Duodenal mucosa (tissue), 2 donors: ENCODE measurements at regions not wholly inside any gene's neighbourhood (a gene's known extent, or its start where the extent isn't known, plus 50 kb on each side); places are given as distances from the start of the nearest gene placed in this dataset.
"Not testable (repeated sequence)": the region's sequence is repeated elsewhere in the genome, so short reads cannot be mapped to it uniquely, and the experiment has no call there.

ENCODE experiments used
- H3K27ac ChIP-seq: one replicate; pipeline ENCODE4 v1.7.0; 2013; ENCODE audit warnings: low read depth, low read length
- H3K27me3 ChIP-seq, 2 donors: one replicate each; pipeline ENCODE4 v1.7.0; 2013; ENCODE audit warnings: low read length in 2 of 2, control low read depth in 1 of 2; ENCODE audit not compliant: insufficient read depth in 2 of 2, control insufficient read depth in 1 of 2
- H3K36me3 ChIP-seq, 2 donors: one replicate each; pipeline ENCODE4 v1.7.0; 2013; ENCODE audit warnings: low read length in 2 of 2, control low read depth in 1 of 2; ENCODE audit not compliant: insufficient read depth in 2 of 2, control insufficient read depth in 1 of 2
- H3K4me1 ChIP-seq, 2 donors: one replicate each; pipeline ENCODE4 v1.7.0; 2013; ENCODE audit warnings: low read length in 2 of 2, control low read depth in 1 of 2; ENCODE audit not compliant: insufficient read depth in 2 of 2, control insufficient read depth in 1 of 2
- H3K4me3 ChIP-seq, 2 donors: one replicate each; pipeline ENCODE4 v1.7.0; 2013; ENCODE audit warnings: low read length in 2 of 2, low read depth in 1 of 2
- H3K9ac ChIP-seq, 2 donors: one replicate each; pipeline ENCODE4 v1.7.0; 2013; ENCODE audit warnings: low read length in 2 of 2, low read depth in 1 of 2
- H3K9me3 ChIP-seq, 2 donors: one replicate each; pipeline ENCODE4 v1.7.0; 2013; ENCODE audit warnings: low read length in 2 of 2, control low read depth in 1 of 2; ENCODE audit not compliant: control insufficient read depth in 1 of 2

GRCh38 chr14:71426001-71426400, 506.2 kb upstream of the RGS6 start:
- Histone ChIP-seq H3K4me3 (no peak overlapping the region), H3K36me3 (no peaks in the 10 kb centered on the region), H3K27ac (no peak overlapping the region), H3K27me3 (no peaks in the 10 kb centered on the region), H3K9ac (no peak overlapping the region), H3K4me1 (no peaks in the 10 kb centered on the region), H3K9me3 (peaks cover 3 to 7% of the 10 kb centered on the region in 2 donors)

GRCh38 chr14:71429902-71430301, 502.3 kb upstream of the RGS6 start:
- Histone ChIP-seq H3K9me3 (peaks cover 0 to 3% of the 10 kb centered on the region in 2 donors), H3K36me3 (no peaks in the 10 kb centered on the region), H3K4me1 (no peaks in the 10 kb centered on the region), H3K27ac (no peak overlapping the region), H3K27me3 (no peaks in the 10 kb centered on the region), H3K9ac (no peak overlapping the region), H3K4me3 (no peak overlapping the region)

DNA sequence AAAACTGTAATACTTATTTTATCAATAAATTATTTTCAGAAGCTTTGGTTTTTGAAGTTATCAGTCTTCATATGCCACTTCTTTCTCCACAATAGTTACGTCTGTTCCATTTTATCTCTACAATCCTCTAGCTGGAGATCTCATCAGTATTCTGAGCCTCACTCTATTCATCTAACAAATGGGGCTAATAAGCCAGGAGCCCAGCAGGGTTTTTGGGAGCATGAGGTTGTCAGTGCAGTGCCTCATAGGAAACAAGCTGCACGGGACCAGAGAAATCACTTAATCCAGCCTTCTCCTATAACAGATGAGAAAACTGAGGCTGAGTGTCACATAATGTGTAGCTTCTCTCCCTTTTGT, 501.9 kb upstream of the RGS6 start:
- no peak overlapping the region for H3K9ac ChIP-seq
- no peak overlapping the region for H3K27ac ChIP-seq
- no peaks in the 10 kb centered on the region for H3K27me3 ChIP-seq
- no peak overlapping the region for H3K4me3 ChIP-seq
- H3K9me3 ChIP-seq, result peaks cover 0 to 3% of the 10 kb centered on the region in 2 donors
- no peaks in the 10 kb centered on the region for H3K4me1 ChIP-seq
- H3K36me3 ChIP-seq, result no peaks in the 10 kb centered on the region

- Histone ChIP-seq H3K36me3 (no peaks in the 10 kb centered on the region), H3K9ac (no peak overlapping the region), H3K27ac (no peak overlapping the region), H3K4me3 (no peak overlapping the region), H3K4me1 (no peaks in the 10 kb centered on the region), H3K27me3 (no peaks in the 10 kb centered on the region), H3K9me3 (peaks cover 0 to 3% of the 10 kb centered on the region in 2 donors)
These were observed 501.4 kb upstream of the RGS6 start for GRCh38 chr14:71430678-71431376.

DNA sequence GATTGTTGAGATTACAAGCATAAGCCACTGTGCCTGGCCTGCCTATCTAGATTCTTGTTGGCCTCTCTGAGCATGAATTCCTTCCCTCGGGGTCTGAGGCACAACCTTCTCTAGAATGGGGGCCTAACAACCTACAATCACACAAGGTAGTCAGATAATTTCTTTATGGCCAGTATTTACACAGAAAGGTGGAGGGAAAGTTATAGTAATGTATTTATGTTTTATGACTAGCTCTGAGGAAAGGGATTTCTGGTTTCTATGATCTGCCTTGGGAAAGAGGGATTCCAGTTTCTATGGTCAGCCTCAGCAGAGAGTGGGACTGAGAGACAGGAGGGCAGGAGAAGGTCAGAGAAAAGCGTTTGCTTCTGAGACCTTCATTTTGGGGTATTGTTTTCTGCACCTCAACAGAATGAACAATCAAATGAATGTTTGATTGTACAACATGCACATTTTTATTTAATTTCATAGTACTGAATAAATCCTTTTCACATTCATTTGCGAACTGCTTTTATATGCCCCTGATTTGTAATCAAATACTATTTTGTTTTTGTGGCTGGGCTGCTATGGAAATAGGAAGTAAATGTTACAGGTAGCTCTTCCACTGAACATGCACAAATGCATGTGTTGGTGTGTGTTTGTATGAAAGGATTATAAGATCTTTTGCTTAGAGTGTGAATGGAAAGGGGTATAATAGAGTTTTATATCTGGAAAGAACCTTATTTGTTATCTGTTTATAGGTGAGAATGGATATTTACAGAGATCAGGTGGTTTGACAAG, 499.7 kb upstream of the RGS6 start:
- H3K4me3 ChIP-seq, result no peak overlapping the region
- H3K4me1 ChIP-seq, result no peaks in the 10 kb centered on the region

GRCh38 chr14:71433303-71433702, 498.9 kb upstream of the RGS6 start:
- no peaks in the 10 kb centered on the region for H3K4me1 ChIP-seq
- H3K9ac ChIP-seq, result no peak overlapping the region
- no peak overlapping the region for H3K27ac ChIP-seq
- no peaks in the 10 kb centered on the region for H3K27me3 ChIP-seq
- H3K4me3 ChIP-seq, result no peak overlapping the region
- no peaks in the 10 kb centered on the region for H3K9me3 ChIP-seq
- no peaks in the 10 kb centered on the region for H3K36me3 ChIP-seq

More for the DNA sequence above, 499.7 kb upstream of the RGS6 start:
- H3K27ac ChIP-seq, result no peak overlapping the region
- H3K9ac ChIP-seq, result no peak overlapping the region
- H3K9me3 ChIP-seq, result no peaks in the 10 kb centered on the region
- H3K36me3 ChIP-seq, result no peaks in the 10 kb centered on the region
- no peaks in the 10 kb centered on the region for H3K27me3 ChIP-seq

GRCh38 chr14:71435641-71436040, 496.6 kb upstream of the RGS6 start:
- H3K4me1 ChIP-seq, H3K9ac ChIP-seq, H3K9me3 ChIP-seq, H3K27ac ChIP-seq, H3K27me3 ChIP-seq, H3K36me3 ChIP-seq, H3K4me3 ChIP-seq: not testable (repeated sequence)

DNA sequence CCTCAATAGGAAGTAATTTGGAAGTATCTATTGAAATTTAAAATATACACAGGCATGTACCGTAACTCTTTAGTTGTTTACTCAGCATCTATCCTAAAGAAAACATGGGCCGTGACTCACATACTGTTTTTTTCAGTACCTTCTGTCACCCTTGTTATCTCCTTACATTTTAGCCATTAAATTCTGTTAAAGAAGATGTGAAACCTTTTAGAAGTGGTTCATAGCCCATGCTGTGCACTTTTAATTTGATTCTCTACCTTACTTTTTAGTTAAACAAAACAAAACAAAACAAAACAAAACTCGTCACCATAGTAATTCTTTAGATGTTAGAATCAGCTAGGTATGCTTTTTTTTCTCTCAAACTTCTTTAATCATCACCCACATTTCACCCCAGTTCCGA, 494.4 kb upstream of the RGS6 start:
- H3K9ac ChIP-seq, result no peak overlapping the region
- no peaks in the 10 kb centered on the region for H3K27me3 ChIP-seq
- no peak overlapping the region for H3K27ac ChIP-seq
- H3K9me3 ChIP-seq, result no peaks in the 10 kb centered on the region
- H3K4me1 ChIP-seq, result no peaks in the 10 kb centered on the region
- no peak overlapping the region for H3K4me3 ChIP-seq
- no peaks in the 10 kb centered on the region for H3K36me3 ChIP-seq

DNA sequence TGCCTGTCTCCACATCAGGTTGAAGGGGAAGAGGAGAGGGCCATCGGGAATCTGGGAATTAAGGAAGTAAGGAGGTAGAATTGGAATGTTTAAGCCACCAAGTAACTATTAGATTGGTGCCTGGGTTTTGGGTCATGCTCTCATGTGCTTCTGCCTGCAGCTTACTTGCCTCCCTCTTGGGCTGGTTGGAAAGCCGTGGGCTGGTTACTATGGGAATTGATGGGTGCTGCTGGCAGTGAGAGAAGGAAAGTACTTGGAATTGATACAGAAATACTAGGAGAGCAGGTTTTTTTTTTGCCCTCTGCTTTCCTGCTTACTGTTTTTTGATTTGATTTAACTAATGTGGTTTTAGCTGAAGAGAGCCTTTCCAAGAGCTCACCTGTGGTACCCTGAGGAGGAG, 493.5 kb upstream of the RGS6 start:
- Histone ChIP-seq H3K4me3 (no peak overlapping the region), H3K9me3 (no peaks in the 10 kb centered on the region), H3K36me3 (no peaks in the 10 kb centered on the region), H3K4me1 (no peaks in the 10 kb centered on the region), H3K9ac (no peak overlapping the region), H3K27me3 (no peaks in the 10 kb centered on the region), H3K27ac (no peak overlapping the region)

DNA sequence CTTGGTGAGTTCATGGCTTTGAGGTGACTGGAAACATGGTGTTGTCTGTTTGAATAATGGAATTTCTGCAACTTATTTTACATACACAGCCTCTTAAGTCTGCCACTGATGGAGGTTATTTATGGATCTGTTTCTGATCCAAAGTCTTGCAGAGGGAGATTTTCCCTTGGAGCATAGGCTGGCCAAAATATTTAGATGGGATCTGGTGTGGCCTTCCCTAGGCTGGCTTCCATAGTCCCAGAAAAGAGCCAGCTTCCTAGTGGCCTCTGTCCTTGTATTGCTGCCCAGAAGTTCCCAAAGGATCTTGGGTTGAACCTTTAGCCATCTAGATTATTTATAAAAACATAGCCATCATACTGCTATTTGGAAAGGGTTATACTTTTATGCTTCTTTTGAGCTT, 491.1 kb upstream of the RGS6 start:
- Histone ChIP-seq H3K27ac (no peak overlapping the region), H3K9ac (no peak overlapping the region), H3K27me3 (no peaks in the 10 kb centered on the region), H3K36me3 (no peaks in the 10 kb centered on the region), H3K9me3 (no peaks in the 10 kb centered on the region), H3K4me3 (no peak overlapping the region), H3K4me1 (no peaks in the 10 kb centered on the region)
